DND-41 (cell line): ENCODE measurements at regions not wholly inside any gene's neighbourhood (a gene's known extent, or its start where the extent isn't known, plus 50 kb on each side); places are given as distances from the start of the nearest gene placed in this dataset.
"Not testable (repeated sequence)": the region's sequence is repeated elsewhere in the genome, so short reads cannot be mapped to it uniquely, and the experiment has no call there.

Experiments used
- ATAC-seq: fragments of 200-7000 bp; cut with Tn5 transposase; 3 replicates; pipeline ENCODE4 v1.9.1; 2021; ENCODE audit warnings: low read depth; ENCODE audit not compliant: insufficient read depth
- DNase-seq: peaks from one replicate; pipeline ENCODE4 v3.0.0-alpha.2; 2020
- H2AFZ ChIP-seq: 2 replicates; pipeline ENCODE4 v1.6.0; 2012; ENCODE audit warnings: low read depth, low read length
- H3K27ac ChIP-seq: 2 replicates; pipeline ENCODE4 v1.5.1; 2012; ENCODE audit warnings: low read length, inconsistent platforms
- H3K27me3 ChIP-seq: fragments of 200-600 bp; sonication (generic); 2 replicates; pipeline ENCODE4 v1.6.0; 2012; ENCODE audit warnings: low read length, mild to moderate bottlenecking, inconsistent platforms; ENCODE audit not compliant: insufficient read depth, poor library complexity
- H3K36me3 ChIP-seq: 2 replicates; pipeline ENCODE4 v1.5.1; 2012; ENCODE audit warnings: low read length, inconsistent platforms; ENCODE audit not compliant: insufficient read depth
- H3K4me1 ChIP-seq: 2 replicates; pipeline ENCODE4 v1.5.1; 2012; ENCODE audit warnings: mild to moderate bottlenecking, low read length; ENCODE audit not compliant: insufficient read depth
- H3K4me2 ChIP-seq: 2 replicates; pipeline ENCODE4 v1.6.0; 2012; ENCODE audit warnings: mild to moderate bottlenecking, moderate library complexity, low read length, inconsistent platforms; ENCODE audit not compliant: insufficient read depth
- H3K4me3 ChIP-seq, 2 experiments: fragments of 200-600 bp in 1 of 2; shearing (Covaris generic) in 1 of 2; 2 replicates each; pipeline ENCODE4 v1.5.1; 2012 to 2016; ENCODE audit warnings: inconsistent platforms in 2 of 2, low read length in 2 of 2, mild to moderate bottlenecking in 2 of 2, low read depth in 1 of 2, moderate library complexity in 1 of 2
- H3K79me2 ChIP-seq: 2 replicates; pipeline ENCODE4 v1.6.0; 2012; ENCODE audit warnings: low read length, inconsistent platforms; ENCODE audit not compliant: insufficient read depth
- H3K9ac ChIP-seq: 2 replicates; pipeline ENCODE4 v1.6.0; 2012; ENCODE audit warnings: low read depth, mild to moderate bottlenecking, inconsistent platforms, low read length, moderate library complexity
- H3K9me3 ChIP-seq: 2 replicates; pipeline ENCODE4 v1.5.1; 2012; ENCODE audit warnings: low read length, moderate library complexity, mild to moderate bottlenecking, inconsistent platforms; ENCODE audit not compliant: insufficient read depth, severe bottlenecking
- H4K20me1 ChIP-seq: 2 replicates; pipeline ENCODE4 v1.6.0; 2012; ENCODE audit warnings: low read length; ENCODE audit not compliant: insufficient read depth
- CTCF ChIP-seq: IDR thresholded peaks from 2 replicates; pipeline ENCODE4 v1.5.1; 2012; ENCODE audit warnings: borderline replicate concordance, low read length, moderate library complexity, mild to moderate bottlenecking; ENCODE audit not compliant: poor library complexity, severe bottlenecking; ENCODE audit errors: extremely low read depth
- EZH2 ChIP-seq: IDR thresholded peaks from 3 replicates; pipeline ENCODE4 v1.6.1; 2012; ENCODE audit warnings: borderline replicate concordance, low read depth, mild to moderate bottlenecking, moderate library complexity, low read length, inconsistent platforms; ENCODE audit not compliant: severe bottlenecking

GRCh38 chr13:79987761-79988160 lies 353.2 kb downstream of the SPRY2 start:
- Histone ChIP-seq H3K9ac (no peak overlapping the region), H3K79me2 (no peaks in the 10 kb centered on the region), H3K27ac (no peak overlapping the region), H2AFZ (no peak overlapping the region), H3K36me3 (no peaks in the 10 kb centered on the region), H3K9me3 (no peaks in the 10 kb centered on the region), H4K20me1 (no peaks in the 10 kb centered on the region), H3K4me1 (no peaks in the 10 kb centered on the region), H3K4me2 (no peak overlapping the region), H3K4me3 (no peak overlapping the region), H3K27me3 (no peaks in the 10 kb centered on the region)
- no peak for TF ChIP-seq EZH2
- no peak for TF ChIP-seq CTCF
- DNase-seq = no peak
- no peak for ATAC-seq

- Histone ChIP-seq H3K4me1 (no peaks in the 10 kb centered on the region), H3K9me3 (no peaks in the 10 kb centered on the region), H3K36me3 (no peaks in the 10 kb centered on the region), H3K27ac (no peak overlapping the region), H3K9ac (no peak overlapping the region), H3K79me2 (no peaks in the 10 kb centered on the region), H3K4me3 (no peak overlapping the region), H3K27me3 (no peaks in the 10 kb centered on the region), H4K20me1 (no peaks in the 10 kb centered on the region), H3K4me2 (no peak overlapping the region), H2AFZ (no peak overlapping the region)
- TF ChIP-seq EZH2 = no peak
- TF ChIP-seq CTCF = no peak
- no peak for DNase-seq
- ATAC-seq = no peak
Measured at GRCh38 chr13:79987323-79987722, 353.6 kb downstream of the SPRY2 start.

- Histone ChIP-seq H4K20me1 (no peaks in the 10 kb centered on the region), H3K9me3 (no peaks in the 10 kb centered on the region), H3K4me3 (no peak overlapping the region), H3K27ac (no peak overlapping the region), H3K79me2 (no peaks in the 10 kb centered on the region), H3K27me3 (no peaks in the 10 kb centered on the region), H3K9ac (no peak overlapping the region), H3K4me2 (no peak overlapping the region), H3K4me1 (no peaks in the 10 kb centered on the region), H3K36me3 (no peaks in the 10 kb centered on the region), H2AFZ (no peak overlapping the region)
- TF ChIP-seq EZH2 (no peak), CTCF (no peak)
- ATAC-seq (no peak), DNase-seq (no peak)
Measured at GRCh38 chr13:79986890-79987289, 354.0 kb downstream of the SPRY2 start.

GRCh38 chr13:79974935-79975650 lies 365.8 kb downstream of the SPRY2 start:
- not testable (repeated sequence) for DNase-seq, H4K20me1 ChIP-seq, ATAC-seq, H2AFZ ChIP-seq, H3K9ac ChIP-seq, H3K79me2 ChIP-seq, H3K4me3 ChIP-seq, H3K9me3 ChIP-seq, H3K4me1 ChIP-seq, H3K27me3 ChIP-seq, H3K4me2 ChIP-seq, H3K36me3 ChIP-seq, H3K27ac ChIP-seq
